ENCODE measurements at regions not wholly inside any gene's neighbourhood (a gene's known extent, or its start where the extent isn't known, plus 50 kb on each side); places are given as distances from the start of the nearest gene placed in this dataset.

GRCh38 chr7:86295526-86295925, 348.2 kb upstream of the GRM3 start:
- H2AFZ ChIP-seq (ENCODE audit: low read length) = no peak overlapping the region
- 0 out of 2 replicates have a peak, but pooled peaks cover 4% of the 10 kb centered on the region for H3K9me2 ChIP-seq (replicated peaks; ENCODE audit: low read depth, low read length)

DNA sequence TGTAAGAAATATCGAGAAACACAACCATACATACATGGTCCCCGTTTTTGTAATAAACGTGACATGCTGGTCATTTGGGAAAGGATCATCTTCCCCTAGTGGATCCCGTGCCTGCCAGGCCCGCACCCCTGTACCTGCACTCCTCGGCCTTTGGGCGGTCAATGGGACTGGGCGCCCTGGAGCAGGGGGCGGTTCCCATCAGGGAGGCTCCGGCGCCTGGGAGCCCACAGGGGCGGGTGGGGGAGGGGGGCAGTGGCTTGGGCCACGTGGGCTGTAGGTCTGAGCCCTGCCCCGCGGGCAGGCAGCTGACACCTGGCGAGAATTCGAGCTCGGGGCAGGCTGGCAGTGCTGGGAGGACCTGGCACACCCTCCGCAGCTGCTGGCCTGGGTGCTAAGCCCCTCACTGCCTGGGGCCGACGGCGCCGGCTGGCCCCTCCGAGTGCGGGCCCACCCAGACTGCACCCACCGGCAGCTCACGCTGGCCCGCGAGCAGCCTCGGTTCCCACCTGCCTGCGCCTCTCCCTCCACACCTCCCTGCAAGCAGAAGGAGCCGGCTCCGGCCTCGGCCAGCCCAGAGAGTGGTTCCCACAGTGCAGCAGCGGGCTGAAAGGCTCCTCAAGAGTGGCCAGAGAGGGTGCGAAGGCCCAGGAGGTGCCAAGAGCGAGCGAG, 361.6 kb upstream of the GRM3 start:
- Histone ChIP-seq H3K79me2 (ENCODE audit: insufficient read depth, low read length) (no peaks in the 10 kb centered on the region), H3K4me3 (ENCODE audit: low read length, poor library complexity, severe bottlenecking) (no peak overlapping the region), H3K9me2 (replicated peaks; ENCODE audit: low read depth, low read length) (no peaks in the 10 kb centered on the region), H3K4me1 (ENCODE audit: insufficient read depth, low read length, poor library complexity, severe bottlenecking) (no peaks in the 10 kb centered on the region), H3K9me3 (ENCODE audit: insufficient read depth, low read depth, low read length) (no peaks in the 10 kb centered on the region), H3K4me2 (ENCODE audit: low read depth, low read length, poor library complexity, severe bottlenecking) (no peak overlapping the region), H3F3A (ENCODE audit: low read depth) (no peaks in the 10 kb centered on the region), H3K9ac (ENCODE audit: low read depth, low read length, poor library complexity, severe bottlenecking) (no peak overlapping the region), H3K27me3 (ENCODE audit: insufficient read depth, low read length, poor library complexity, severe bottlenecking) (no peaks in the 10 kb centered on the region), H4K20me1 (ENCODE audit: insufficient read depth, low read length, poor library complexity, severe bottlenecking) (no peaks in the 10 kb centered on the region), H3K36me3 (ENCODE audit: insufficient read depth, low read length) (no peaks in the 10 kb centered on the region), H2AFZ (ENCODE audit: low read length) (no peak overlapping the region)
- TF ChIP-seq EZH2phosphoT487 (IDR thresholded peaks at IDR 0.05; ENCODE audit: borderline replicate concordance) = no peak
- TF ChIP-seq, protein P1, sequence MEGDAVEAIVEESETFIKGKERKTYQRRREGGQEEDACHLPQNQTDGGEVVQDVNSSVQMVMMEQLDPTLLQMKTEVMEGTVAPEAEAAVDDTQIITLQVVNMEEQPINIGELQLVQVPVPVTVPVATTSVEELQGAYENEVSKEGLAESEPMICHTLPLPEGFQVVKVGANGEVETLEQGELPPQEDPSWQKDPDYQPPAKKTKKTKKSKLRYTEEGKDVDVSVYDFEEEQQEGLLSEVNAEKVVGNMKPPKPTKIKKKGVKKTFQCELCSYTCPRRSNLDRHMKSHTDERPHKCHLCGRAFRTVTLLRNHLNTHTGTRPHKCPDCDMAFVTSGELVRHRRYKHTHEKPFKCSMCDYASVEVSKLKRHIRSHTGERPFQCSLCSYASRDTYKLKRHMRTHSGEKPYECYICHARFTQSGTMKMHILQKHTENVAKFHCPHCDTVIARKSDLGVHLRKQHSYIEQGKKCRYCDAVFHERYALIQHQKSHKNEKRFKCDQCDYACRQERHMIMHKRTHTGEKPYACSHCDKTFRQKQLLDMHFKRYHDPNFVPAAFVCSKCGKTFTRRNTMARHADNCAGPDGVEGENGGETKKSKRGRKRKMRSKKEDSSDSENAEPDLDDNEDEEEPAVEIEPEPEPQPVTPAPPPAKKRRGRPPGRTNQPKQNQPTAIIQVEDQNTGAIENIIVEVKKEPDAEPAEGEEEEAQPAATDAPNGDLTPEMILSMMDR (conservative IDR thresholded peaks at IDR 0.05; ENCODE audit: low read length) = no peak

More at GRCh38 chr7:86295526-86295925, 348.2 kb upstream of the GRM3 start:
- H4K20me1 ChIP-seq (ENCODE audit: insufficient read depth, low read length, poor library complexity, severe bottlenecking) = no peaks in the 10 kb centered on the region
- H3F3A ChIP-seq (ENCODE audit: low read depth) = no peaks in the 10 kb centered on the region
- no peaks in the 10 kb centered on the region for H3K36me3 ChIP-seq (ENCODE audit: insufficient read depth, low read length)
- no peaks in the 10 kb centered on the region for H3K79me2 ChIP-seq (ENCODE audit: insufficient read depth, low read length)
- TF ChIP-seq EZH2phosphoT487 (IDR thresholded peaks at IDR 0.05; ENCODE audit: borderline replicate concordance) = no peak
- TF ChIP-seq, protein P1 (conservative IDR thresholded peaks at IDR 0.05; ENCODE audit: low read length) = no peak
- no peaks in the 10 kb centered on the region for H3K9me3 ChIP-seq (ENCODE audit: insufficient read depth, low read depth, low read length)
- no peaks in the 10 kb centered on the region for H3K4me1 ChIP-seq (ENCODE audit: insufficient read depth, low read length, poor library complexity, severe bottlenecking)
- H3K27me3 ChIP-seq (ENCODE audit: insufficient read depth, low read length, poor library complexity, severe bottlenecking) = no peaks in the 10 kb centered on the region
- no peak overlapping the region for H3K4me3 ChIP-seq (ENCODE audit: low read length, poor library complexity, severe bottlenecking)
- no peak overlapping the region for H3K9ac ChIP-seq (ENCODE audit: low read depth, low read length, poor library complexity, severe bottlenecking)
- H3K4me2 ChIP-seq (ENCODE audit: low read depth, low read length, poor library complexity, severe bottlenecking) = no peak overlapping the region

DNA sequence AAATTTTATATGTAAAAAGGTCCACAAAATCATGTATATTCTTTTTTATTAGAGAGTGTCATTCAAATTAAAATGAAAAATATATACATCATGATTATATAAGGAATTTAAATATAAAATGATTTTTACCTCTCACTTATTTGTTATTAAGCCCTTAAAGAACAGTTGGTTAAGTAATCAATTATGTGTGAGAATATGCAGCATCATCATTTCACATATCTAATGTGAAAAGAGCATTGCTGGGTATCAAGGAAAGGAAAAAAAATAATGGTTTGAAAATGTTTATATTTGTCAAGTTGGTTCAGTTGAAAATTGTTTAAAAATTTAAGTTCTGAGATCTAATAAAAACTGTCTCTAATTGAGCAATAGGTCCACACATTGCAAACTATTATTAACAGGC, 363.6 kb upstream of the GRM3 start:
- H3K9me2 ChIP-seq (replicated peaks; ENCODE audit: low read depth, low read length) = no peaks in the 10 kb centered on the region
- H4K20me1 ChIP-seq (ENCODE audit: insufficient read depth, low read length, poor library complexity, severe bottlenecking) = no peaks in the 10 kb centered on the region
- no peaks in the 10 kb centered on the region for H3K9me3 ChIP-seq (ENCODE audit: insufficient read depth, low read depth, low read length)
- no peak overlapping the region for H3K9ac ChIP-seq (ENCODE audit: low read depth, low read length, poor library complexity, severe bottlenecking)
- H3K79me2 ChIP-seq (ENCODE audit: insufficient read depth, low read length) = no peaks in the 10 kb centered on the region
- no peaks in the 10 kb centered on the region for H3K36me3 ChIP-seq (ENCODE audit: insufficient read depth, low read length)
- TF ChIP-seq, protein P1 (conservative IDR thresholded peaks at IDR 0.05; ENCODE audit: low read length) = no peak
- TF ChIP-seq EZH2phosphoT487 (IDR thresholded peaks at IDR 0.05; ENCODE audit: borderline replicate concordance) = no peak
- no peak overlapping the region for H3K4me3 ChIP-seq (ENCODE audit: low read length, poor library complexity, severe bottlenecking)
- H3K4me1 ChIP-seq (ENCODE audit: insufficient read depth, low read length, poor library complexity, severe bottlenecking) = no peaks in the 10 kb centered on the region
- no peaks in the 10 kb centered on the region for H3F3A ChIP-seq (ENCODE audit: low read depth)
- no peaks in the 10 kb centered on the region for H3K27me3 ChIP-seq (ENCODE audit: insufficient read depth, low read length, poor library complexity, severe bottlenecking)
- no peak overlapping the region for H3K4me2 ChIP-seq (ENCODE audit: low read depth, low read length, poor library complexity, severe bottlenecking)
- H2AFZ ChIP-seq (ENCODE audit: low read length) = no peak overlapping the region

Data from Loucy (cell line).